ENCODE measurements at regions not wholly inside any gene's neighbourhood (a gene's known extent, or its start where the extent isn't known, plus 50 kb on each side); places are given as distances from the start of the nearest gene placed in this dataset.

GRCh38 chr3:105923140-105923539, 54.3 kb upstream of the CBLB start:
- DNase-seq (ENCODE audit: low read depth), result no peak

- DNase-seq (ENCODE audit: low read depth), result no peak
These were observed 58.9 kb upstream of the CBLB start for GRCh38 chr3:105927741-105928140.

- no peak for DNase-seq (ENCODE audit: low read depth)
These were observed 61.9 kb upstream of the CBLB start for GRCh38 chr3:105930733-105931132.

- no peak for DNase-seq (ENCODE audit: low read depth)
These were observed 62.7 kb upstream of the CBLB start for GRCh38 chr3:105931500-105931899.

- DNase-seq (ENCODE audit: low read depth), result no peak
These were observed 65.1 kb upstream of the CBLB start for GRCh38 chr3:105933871-105934270.

- DNase-seq (ENCODE audit: low read depth), result no peak
These were observed 69.3 kb upstream of the CBLB start for GRCh38 chr3:105938101-105938500.

- DNase-seq (ENCODE audit: low read depth), result no peak
These were observed 70.0 kb upstream of the CBLB start for GRCh38 chr3:105938806-105939205.

GRCh38 chr3:105944276-105944675, 75.5 kb upstream of the CBLB start:
- DNase-seq (ENCODE audit: low read depth), result no peak

- DNase-seq (ENCODE audit: low read depth), result no peak
These were observed 75.9 kb upstream of the CBLB start for GRCh38 chr3:105944721-105945120.

GRCh38 chr3:105948101-105948500, 79.3 kb upstream of the CBLB start:
- DNase-seq (ENCODE audit: low read depth), result no peak

- DNase-seq (ENCODE audit: low read depth), result no peak
These were observed 82.2 kb upstream of the CBLB start for GRCh38 chr3:105950881-105951600.

GRCh38 chr3:105953831-105954230, 85.0 kb upstream of the CBLB start:
- DNase-seq (ENCODE audit: low read depth), result no peak

- DNase-seq (ENCODE audit: low read depth), result no peak
These were observed 87.5 kb upstream of the CBLB start for GRCh38 chr3:105956306-105956705.

GRCh38 chr3:105957722-105958121, 88.9 kb upstream of the CBLB start:
- no peak for DNase-seq (ENCODE audit: low read depth)

GRCh38 chr3:105958237-105959000, 89.6 kb upstream of the CBLB start:
- DNase-seq (ENCODE audit: low read depth), result no peak

- no peak for DNase-seq (ENCODE audit: low read depth)
These were observed 91.0 kb upstream of the CBLB start for GRCh38 chr3:105959851-105960250.

GRCh38 chr3:105960381-105960780, 91.6 kb upstream of the CBLB start:
- no peak for DNase-seq (ENCODE audit: low read depth)

- no peak for DNase-seq (ENCODE audit: low read depth)
These were observed 94.3 kb upstream of the CBLB start for GRCh38 chr3:105963161-105963560.

GRCh38 chr3:105965384-105965783, 96.6 kb upstream of the CBLB start:
- DNase-seq (ENCODE audit: low read depth), result no peak

GRCh38 chr3:105967117-105967516, 98.3 kb upstream of the CBLB start:
- DNase-seq (ENCODE audit: low read depth), result no peak

GRCh38 chr3:105970283-105970682, 101.5 kb upstream of the CBLB start:
- no peak for DNase-seq (ENCODE audit: low read depth)

- no peak for DNase-seq (ENCODE audit: low read depth)
These were observed 103.3 kb upstream of the CBLB start for GRCh38 chr3:105972069-105972468.

- no peak for DNase-seq (ENCODE audit: low read depth)
These were observed 105.6 kb upstream of the CBLB start for GRCh38 chr3:105974381-105974780.

- DNase-seq (ENCODE audit: low read depth), result no peak
These were observed 107.4 kb upstream of the CBLB start for GRCh38 chr3:105976196-105976595.

Measured in T-helper 22 cell (primary cell).